OCI-LY1 (cell line): ENCODE measurements at regions not wholly inside any gene's neighbourhood (a gene's known extent, or its start where the extent isn't known, plus 50 kb on each side); places are given as distances from the start of the nearest gene placed in this dataset.
"Not testable (repeated sequence)": the region's sequence is repeated elsewhere in the genome, so short reads cannot be mapped to it uniquely, and the experiment has no call there.

Experiments
- H2AFZ ChIP-seq: fragments of 200-600 bp; sonication (generic), shearing (Covaris generic); 2 replicates; pipeline ENCODE4 v1.6.0; 2014; ENCODE audit warnings: antibody characterized with exemption, mild to moderate bottlenecking, low read length
- H3F3A ChIP-seq: fragments of 200-600 bp; sonication (generic), shearing (Covaris generic); 2 replicates; pipeline ENCODE4 v1.6.0; 2014; ENCODE audit warnings: mild to moderate bottlenecking, antibody characterized with exemption, low read length, moderate library complexity; ENCODE audit not compliant: insufficient read depth
- H3K27ac ChIP-seq: fragments of 200-600 bp; sonication (generic); 2 replicates; pipeline ENCODE4 v1.5.1; 2014; ENCODE audit warnings: low read length, mixed run types, mild to moderate bottlenecking, low read depth; ENCODE audit not compliant: poor library complexity, severe bottlenecking
- H3K27me3 ChIP-seq: fragments of 200-600 bp; sonication (generic); 2 replicates; pipeline ENCODE4 v1.6.0; 2014; ENCODE audit warnings: antibody characterized with exemption, mild to moderate bottlenecking, low read length, moderate library complexity; ENCODE audit not compliant: insufficient read depth
- H3K36me3 ChIP-seq: fragments of 200-600 bp; sonication (generic); 2 replicates; pipeline ENCODE4 v1.6.1; 2014; ENCODE audit warnings: mild to moderate bottlenecking, antibody characterized with exemption, low read length, moderate library complexity, mixed read lengths; ENCODE audit not compliant: insufficient read depth
- H3K4me1 ChIP-seq: fragments of 200-600 bp; sonication (generic); 2 replicates; pipeline ENCODE4 v1.5.1; 2014; ENCODE audit warnings: mild to moderate bottlenecking, low read length, moderate library complexity; ENCODE audit not compliant: insufficient read depth, severe bottlenecking
- H3K4me2 ChIP-seq: fragments of 200-600 bp; sonication (generic), shearing (Covaris generic); 2 replicates; pipeline ENCODE4 v1.6.1; 2014; ENCODE audit warnings: low read length
- H3K4me3 ChIP-seq: fragments of 200-600 bp; sonication (generic); 2 replicates; pipeline ENCODE4 v1.5.1; 2014; ENCODE audit warnings: low read length, low read depth, mild to moderate bottlenecking, mixed read lengths; ENCODE audit not compliant: poor library complexity, severe bottlenecking
- H3K79me2 ChIP-seq: fragments of 200-600 bp; shearing (Covaris generic); 2 replicates; pipeline ENCODE4 v1.6.1; 2016; ENCODE audit warnings: mixed run types, low read length, mixed read lengths; ENCODE audit not compliant: insufficient read depth
- H3K9ac ChIP-seq: fragments of 200-600 bp; sonication (generic), shearing (Covaris generic); 2 replicates; pipeline ENCODE4 v1.6.1; 2014; ENCODE audit warnings: mild to moderate bottlenecking, low read length, mixed read lengths
- H3K9me2 ChIP-seq: fragments of 200-600 bp; sonication (generic), shearing (Covaris generic); 2 replicates; pipeline ENCODE4 v1.6.1; 2014; ENCODE audit warnings: low read depth, mild to moderate bottlenecking, low read length, mixed read lengths
- H3K9me3 ChIP-seq: fragments of 200-600 bp; shearing (Covaris generic); 2 replicates; pipeline ENCODE4 v1.6.1; 2014; ENCODE audit warnings: low read length, mixed read lengths
- H4K20me1 ChIP-seq: fragments of 200-600 bp; sonication (generic), shearing (Covaris generic); 2 replicates; pipeline ENCODE4 v1.6.0; 2016; ENCODE audit warnings: mild to moderate bottlenecking, low read length; ENCODE audit not compliant: insufficient read depth
- CTCF ChIP-seq: fragments of 200-600 bp; sonication (generic), shearing (Covaris generic); IDR thresholded peaks from 2 replicates; pipeline ENCODE4 v1.5.1; 2017; ENCODE audit warnings: mild to moderate bottlenecking, antibody characterized with exemption, low read length, moderate library complexity, mixed read lengths
- EZH2 ChIP-seq: fragments of 200-600 bp; sonication (generic), shearing (Covaris generic); IDR thresholded peaks from 2 replicates; pipeline ENCODE4 v1.8.0; 2017; ENCODE audit warnings: borderline replicate concordance, mixed run types, mild to moderate bottlenecking, antibody characterized with exemption, low read length, moderate library complexity, mixed read lengths

GRCh38 chr5:62212648-62213047 lies 93.4 kb upstream of the KIF2A start:
- no peaks in the 10 kb centered on the region for H3F3A ChIP-seq
- H3K79me2 ChIP-seq: no peaks in the 10 kb centered on the region
- no peaks in the 10 kb centered on the region for H3K9me2 ChIP-seq
- TF ChIP-seq CTCF (no peak), EZH2 (no peak)
- H3K9me3 ChIP-seq: no peaks in the 10 kb centered on the region
- no peak overlapping the region for H3K9ac ChIP-seq
- no peak overlapping the region for H2AFZ ChIP-seq
- no peaks in the 10 kb centered on the region for H4K20me1 ChIP-seq
- H3K36me3 ChIP-seq: no peaks in the 10 kb centered on the region
- no peaks in the 10 kb centered on the region for H3K27me3 ChIP-seq
- H3K4me2 ChIP-seq: no peak overlapping the region
- H3K27ac ChIP-seq: no peak overlapping the region
- no peaks in the 10 kb centered on the region for H3K4me1 ChIP-seq
- no peak overlapping the region for H3K4me3 ChIP-seq

- H3K36me3 ChIP-seq: no peaks in the 10 kb centered on the region
These were observed 91.3 kb upstream of the KIF2A start for GRCh38 chr5:62214701-62215100.

GRCh38 chr5:62216603-62217002 lies 89.4 kb upstream of the KIF2A start:
- H3K4me2 ChIP-seq, H2AFZ ChIP-seq, H3K9me2 ChIP-seq, H3K4me1 ChIP-seq, H3K36me3 ChIP-seq, H4K20me1 ChIP-seq, H3K79me2 ChIP-seq, H3K27ac ChIP-seq, H3K9ac ChIP-seq, H3K4me3 ChIP-seq, H3K27me3 ChIP-seq, H3F3A ChIP-seq, H3K9me3 ChIP-seq: not testable (repeated sequence)

More at GRCh38 chr5:62214701-62215100, 91.3 kb upstream of the KIF2A start:
- Histone ChIP-seq H2AFZ (no peak overlapping the region), H3K79me2 (no peaks in the 10 kb centered on the region), H3K4me2 (no peak overlapping the region), H4K20me1 (no peaks in the 10 kb centered on the region), H3F3A (no peaks in the 10 kb centered on the region), H3K27ac (no peak overlapping the region), H3K9me3 (no peaks in the 10 kb centered on the region), H3K27me3 (no peaks in the 10 kb centered on the region), H3K9ac (no peak overlapping the region), H3K4me1 (no peaks in the 10 kb centered on the region), H3K4me3 (no peak overlapping the region), H3K9me2 (no peaks in the 10 kb centered on the region)
- no peak for TF ChIP-seq CTCF
- TF ChIP-seq EZH2: no peak

- not testable (repeated sequence) for H4K20me1 ChIP-seq, H2AFZ ChIP-seq, H3K4me2 ChIP-seq, H3K36me3 ChIP-seq, H3K27me3 ChIP-seq, H3K27ac ChIP-seq, H3F3A ChIP-seq, H3K9ac ChIP-seq, H3K4me3 ChIP-seq, H3K9me2 ChIP-seq, H3K9me3 ChIP-seq, H3K4me1 ChIP-seq, H3K79me2 ChIP-seq
These were observed 88.9 kb upstream of the KIF2A start for GRCh38 chr5:62217095-62217494.

GRCh38 chr5:62218860-62219259 lies 87.1 kb upstream of the KIF2A start:
- H3K27me3 ChIP-seq, H3K36me3 ChIP-seq, H3K9me3 ChIP-seq, H3K9ac ChIP-seq, H3F3A ChIP-seq, H2AFZ ChIP-seq, H3K4me1 ChIP-seq, H3K79me2 ChIP-seq, H3K4me2 ChIP-seq, H4K20me1 ChIP-seq, H3K9me2 ChIP-seq, H3K4me3 ChIP-seq, H3K27ac ChIP-seq: not testable (repeated sequence)

- H3F3A ChIP-seq, H3K79me2 ChIP-seq, H3K4me3 ChIP-seq, H3K9me2 ChIP-seq, H3K27me3 ChIP-seq, H3K4me2 ChIP-seq, H3K4me1 ChIP-seq, H2AFZ ChIP-seq, H3K36me3 ChIP-seq, H3K9ac ChIP-seq, H4K20me1 ChIP-seq, H3K9me3 ChIP-seq, H3K27ac ChIP-seq: not testable (repeated sequence)
These were observed 84.1 kb upstream of the KIF2A start for GRCh38 chr5:62221881-62222280.
